ENCODE measurements at regions not wholly inside any gene's neighbourhood (a gene's known extent, or its start where the extent isn't known, plus 50 kb on each side); places are given as distances from the start of the nearest gene placed in this dataset.
"Not testable (repeated sequence)": the region's sequence is repeated elsewhere in the genome, so short reads cannot be mapped to it uniquely, and the experiment has no call there.

DNA sequence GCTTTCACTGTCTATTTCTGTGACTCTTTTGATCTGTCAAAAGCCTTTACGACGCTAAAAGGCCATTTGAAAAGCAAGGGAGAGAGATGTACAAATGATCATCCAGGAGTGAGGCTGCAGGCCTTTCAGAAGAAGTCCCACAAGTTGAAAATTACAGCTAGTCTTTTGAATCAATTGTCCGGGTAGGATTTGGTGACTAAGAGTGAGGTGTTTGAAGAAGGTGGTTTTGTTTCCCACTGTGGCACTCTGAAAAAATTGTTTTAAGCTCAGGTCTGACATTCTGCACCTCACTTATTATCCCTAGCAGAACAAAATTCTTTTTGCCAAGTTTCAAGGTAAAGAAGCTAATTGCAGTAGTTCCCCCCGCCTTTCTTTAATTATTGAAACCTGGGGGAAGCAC lies 50.8 kb upstream of the TMEM108 start:
- no peak for DNase-seq

DNA sequence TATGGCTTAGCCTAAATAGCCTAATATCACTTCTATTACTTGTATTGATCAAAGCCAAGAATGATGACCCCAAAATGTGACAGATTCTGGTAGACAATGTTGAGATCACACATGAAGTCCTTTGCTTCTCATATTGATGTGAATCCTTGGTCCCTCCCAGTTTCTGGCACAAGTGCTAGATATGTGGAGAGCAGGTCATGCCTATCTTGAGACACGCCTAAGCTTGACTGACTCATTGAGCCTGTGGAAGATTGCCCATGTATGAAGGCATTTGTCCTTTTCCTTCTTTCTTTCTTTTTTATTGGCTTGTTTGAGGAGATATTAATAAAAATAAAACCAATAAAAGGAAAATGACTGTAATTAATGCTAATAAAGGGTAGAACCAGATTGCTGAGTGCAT lies 54.0 kb upstream of the TMEM108 start:
- DNase-seq = no peak

DNA sequence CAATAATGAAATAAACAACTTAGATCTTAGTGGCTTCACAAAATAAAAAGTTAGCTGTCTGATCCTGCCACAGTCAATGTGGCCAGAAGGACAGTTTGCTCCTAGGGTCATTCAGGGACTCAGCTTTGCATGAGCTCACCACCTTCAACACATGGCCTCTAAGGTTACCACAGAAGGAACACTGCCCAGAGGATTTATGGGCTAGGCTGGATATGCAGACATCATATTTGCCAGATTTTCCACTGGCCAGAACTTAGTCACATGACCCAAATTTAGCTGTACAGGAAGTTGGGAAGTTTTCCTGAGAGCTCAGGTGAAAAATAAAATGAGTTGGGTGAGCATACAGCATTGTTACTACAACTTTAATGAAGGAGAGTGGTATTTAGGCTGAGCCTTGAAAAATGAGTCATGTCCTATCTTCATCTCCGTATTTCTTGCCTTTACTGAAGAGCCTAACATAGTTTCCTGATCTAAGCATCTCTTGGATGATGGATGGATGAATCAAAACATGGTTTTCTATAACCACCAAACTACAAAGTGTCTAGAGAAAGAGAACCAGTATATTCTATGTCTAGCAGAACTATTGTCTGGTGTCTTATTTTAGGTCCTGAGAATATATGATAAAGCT lies 54.9 kb upstream of the TMEM108 start:
- DNase-seq = no peak

DNA sequence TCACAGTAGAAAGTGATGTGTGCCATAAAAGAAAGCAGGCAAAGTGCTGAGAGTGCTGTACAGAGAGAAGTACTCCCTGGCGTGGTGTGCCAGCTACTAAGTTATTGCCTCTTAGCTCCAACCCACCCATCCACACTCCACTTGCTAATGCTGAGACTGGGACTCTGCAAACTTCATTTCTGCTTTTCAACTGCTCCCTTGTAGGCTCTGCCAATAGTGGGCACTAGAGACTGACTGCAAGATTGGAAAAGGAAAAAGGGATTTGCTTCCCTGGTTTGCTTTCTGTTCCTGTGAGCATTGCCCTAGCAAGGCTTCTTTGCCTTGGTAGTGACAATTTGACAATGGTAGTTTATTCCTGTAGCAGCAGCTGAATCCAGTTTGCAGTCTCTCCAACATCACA lies 56.5 kb upstream of the TMEM108 start:
- no peak for DNase-seq

DNA sequence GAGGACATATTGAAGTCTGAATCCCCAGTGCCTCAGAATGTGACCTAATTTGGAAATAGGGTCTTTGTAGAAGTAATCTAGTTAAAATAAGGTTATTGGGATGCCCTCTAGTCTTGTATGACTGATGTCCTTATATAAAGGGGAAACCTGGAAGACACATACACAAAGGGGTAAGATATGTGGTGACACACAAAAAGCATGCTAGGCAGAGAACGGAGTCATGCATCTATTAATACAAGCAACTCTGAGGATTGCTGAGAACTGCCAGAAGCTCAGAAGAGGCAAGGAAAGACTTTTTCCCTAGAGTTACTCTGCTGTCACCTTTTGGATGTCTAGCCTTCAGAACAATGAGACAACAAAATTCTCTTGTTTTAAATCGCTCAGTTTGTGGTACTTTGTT lies 58.1 kb upstream of the TMEM108 start:
- DNase-seq = no peak

DNA sequence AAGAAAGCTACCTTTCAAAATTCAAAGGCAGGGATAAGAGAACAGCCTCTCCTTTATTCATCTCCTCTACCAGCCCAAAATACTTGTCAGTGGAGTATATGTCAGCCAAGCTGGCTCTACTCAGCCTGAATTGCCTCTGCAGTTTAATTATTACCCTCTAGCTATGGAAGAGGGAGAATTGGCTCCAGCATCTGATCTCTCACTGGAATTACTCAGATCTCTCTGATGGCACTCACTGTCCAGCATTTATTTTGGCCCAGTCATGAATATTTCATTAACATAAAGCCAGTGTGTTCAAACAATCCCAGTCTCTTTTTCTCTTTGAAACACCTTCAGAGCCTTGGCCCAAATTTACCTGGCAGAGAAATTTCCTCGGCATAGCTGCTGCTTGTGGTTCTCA lies 58.6 kb upstream of the TMEM108 start:
- DNase-seq = no peak

DNA sequence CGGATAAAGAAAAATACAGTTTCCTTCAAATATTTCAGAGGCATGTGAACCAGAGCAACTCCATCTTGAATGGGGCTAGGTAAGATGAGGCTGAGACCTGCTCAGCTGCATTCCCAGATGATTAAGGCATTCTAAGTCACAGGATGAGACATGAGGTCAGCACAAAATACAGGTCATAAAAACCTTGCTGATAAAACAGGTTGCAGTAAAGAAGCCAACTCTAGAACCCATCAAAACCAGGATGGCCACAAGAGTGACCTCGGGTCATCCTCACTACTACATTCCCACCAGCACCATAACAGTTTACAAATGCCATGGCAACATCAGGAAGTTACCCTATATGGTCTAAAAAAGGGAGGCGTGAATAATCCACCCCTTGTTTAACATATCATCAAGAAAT lies 59.2 kb upstream of the TMEM108 start:
- not testable (repeated sequence) for DNase-seq

DNA sequence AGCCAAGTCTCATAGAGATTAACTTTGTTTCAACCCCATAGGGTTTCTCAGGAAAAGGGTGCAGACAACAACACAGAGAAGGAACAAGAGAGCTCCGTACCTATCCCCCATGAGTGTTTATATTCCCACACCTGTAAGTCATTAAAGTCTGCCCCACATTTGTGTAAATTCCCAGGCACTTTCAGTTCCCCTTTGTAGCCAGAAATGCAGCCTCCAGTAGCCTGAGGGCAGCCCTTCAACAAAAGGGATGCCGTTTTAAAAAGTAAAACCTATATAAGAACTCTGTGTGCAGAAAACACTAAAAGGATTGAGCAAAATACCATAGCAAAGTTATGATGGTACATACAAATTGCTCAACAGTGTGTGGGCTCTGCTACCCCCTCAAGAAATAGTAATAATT lies 59.7 kb upstream of the TMEM108 start:
- DNase-seq = no peak

DNA sequence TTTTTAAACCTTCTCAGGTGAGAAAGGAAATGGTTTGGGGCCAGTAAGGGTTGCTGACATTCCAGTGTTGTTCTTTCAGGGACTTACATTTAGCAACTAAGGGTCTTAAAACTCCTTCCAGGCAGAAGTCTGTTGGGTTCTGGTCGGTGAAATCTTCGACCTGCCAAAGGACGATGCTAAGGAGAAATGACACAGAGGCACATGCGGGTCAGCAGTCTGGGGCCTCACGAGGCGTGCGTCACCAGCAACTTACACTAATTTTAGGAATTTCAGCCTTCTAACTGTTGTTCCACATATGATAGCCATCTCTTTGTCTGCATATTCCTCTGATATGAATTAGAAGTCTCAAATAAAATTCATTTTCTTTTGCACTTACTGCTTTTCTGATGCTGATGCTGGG lies 64.1 kb upstream of the TMEM108 start:
- DNase-seq = no peak

DNA sequence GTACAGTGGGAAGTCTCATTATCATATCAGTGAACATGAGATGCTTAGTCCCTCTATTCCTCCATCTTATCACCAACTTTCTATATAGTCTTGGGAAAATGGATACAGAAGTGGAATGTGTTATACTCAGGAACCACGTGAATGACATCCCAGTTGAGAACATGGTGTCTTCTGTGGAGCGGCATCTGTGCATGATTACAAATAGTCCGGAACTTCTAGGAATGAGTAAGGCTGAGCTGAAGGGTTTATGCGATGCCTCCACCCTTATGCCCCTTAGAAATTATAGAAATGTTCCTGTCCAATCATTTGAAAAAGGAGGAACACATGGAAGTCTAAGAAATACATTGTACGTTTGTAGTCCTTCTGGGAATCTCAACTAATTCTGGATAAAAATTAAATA lies 64.8 kb upstream of the TMEM108 start:
- no peak for DNase-seq

DNA sequence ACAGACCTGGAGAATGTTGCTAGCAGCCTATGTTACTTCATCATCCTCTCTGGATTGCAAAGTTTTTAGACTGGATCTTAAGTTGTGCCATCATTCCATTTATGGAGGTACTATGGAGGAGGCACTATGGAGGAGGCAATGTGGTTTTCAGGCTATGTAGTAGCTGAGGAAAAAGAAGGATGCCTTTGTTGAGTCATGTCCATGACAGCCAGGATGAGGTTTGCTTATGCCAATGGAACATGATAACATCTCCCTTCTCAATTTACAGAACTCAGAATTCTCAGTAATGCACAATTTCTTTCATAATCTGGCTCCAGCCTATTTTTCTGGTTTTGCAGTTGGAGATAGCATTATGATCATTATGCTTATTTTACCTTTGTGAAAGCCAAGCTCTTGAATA lies 65.9 kb upstream of the TMEM108 start:
- DNase-seq = no peak

DNA sequence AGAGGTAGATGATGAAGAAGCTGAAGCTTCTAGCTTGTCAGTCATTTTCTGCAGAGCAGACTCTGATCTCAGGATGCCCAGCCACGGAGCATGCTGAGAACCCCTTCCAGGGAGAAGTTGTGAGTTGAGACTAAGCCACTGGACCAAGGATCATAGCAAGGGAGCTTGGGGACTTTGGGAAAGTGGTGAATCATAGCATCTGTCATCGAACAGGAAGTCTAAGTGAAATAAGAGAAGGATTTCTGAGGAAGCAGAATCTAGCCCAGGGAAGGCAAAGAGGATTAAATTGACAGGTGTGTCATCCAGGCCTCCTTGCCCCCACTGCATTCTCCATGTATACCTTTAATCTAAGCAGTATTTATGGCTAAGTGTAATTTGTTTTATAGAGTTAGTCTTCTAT lies 71.8 kb upstream of the TMEM108 start:
- DNase-seq = no peak

DNA sequence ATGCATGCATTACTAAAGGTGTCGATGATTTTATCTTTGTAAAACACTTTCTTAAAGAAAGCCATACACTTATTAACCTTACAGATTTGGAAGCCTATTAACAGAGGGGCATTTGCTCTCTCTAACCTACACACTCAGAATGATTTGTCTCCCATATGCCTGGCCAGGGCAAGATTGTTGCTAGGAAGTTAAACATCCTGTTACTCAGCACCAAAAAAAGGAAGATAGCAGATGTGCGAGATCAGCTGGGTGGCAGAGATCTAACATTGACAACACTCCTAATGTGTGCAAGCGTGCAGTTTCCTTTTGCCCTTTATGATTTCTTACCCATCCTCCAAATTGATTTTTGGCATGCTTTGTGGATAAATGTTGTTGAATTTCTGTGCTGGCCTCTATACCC lies 73.9 kb upstream of the TMEM108 start:
- no peak for DNase-seq

DNA sequence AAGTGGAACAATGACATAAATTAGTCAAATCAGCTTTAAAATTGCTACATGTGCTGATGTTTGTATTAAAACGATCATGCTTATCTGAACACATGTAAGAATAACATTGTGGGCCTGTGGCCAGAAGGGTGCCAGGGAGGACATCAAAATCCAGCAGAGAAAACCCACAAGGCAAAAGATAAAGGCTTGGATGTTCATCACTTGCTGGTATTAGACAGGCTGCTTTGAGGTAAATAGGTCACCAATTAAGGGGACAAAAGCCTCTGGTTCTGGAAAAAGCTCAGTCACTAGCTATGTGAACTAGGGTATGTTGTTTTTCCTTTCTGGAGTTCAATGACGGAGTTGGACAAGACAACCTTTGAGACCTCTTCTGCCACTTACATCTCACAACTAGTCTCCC lies 74.4 kb upstream of the TMEM108 start:
- DNase-seq = no peak

DNA sequence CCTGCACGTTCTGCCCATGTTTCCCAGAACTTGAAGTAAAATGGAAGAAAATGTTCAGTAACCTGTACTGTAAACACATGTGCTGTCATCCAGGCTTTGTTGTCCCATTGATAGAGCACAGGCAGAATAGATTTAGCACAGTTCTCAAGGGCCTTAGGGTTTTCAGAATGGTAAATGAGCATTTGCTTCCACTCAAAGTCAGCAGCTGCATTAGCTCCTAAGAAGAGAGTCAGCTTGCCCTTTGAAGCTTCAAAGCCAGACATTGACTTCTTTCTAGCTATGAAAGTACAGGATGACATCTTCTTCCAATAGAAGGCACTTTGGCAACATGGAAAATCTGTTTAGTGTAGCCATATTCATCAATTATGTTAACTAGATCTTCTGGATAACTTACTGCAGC lies 76.2 kb upstream of the TMEM108 start:
- DNase-seq = no peak

DNA sequence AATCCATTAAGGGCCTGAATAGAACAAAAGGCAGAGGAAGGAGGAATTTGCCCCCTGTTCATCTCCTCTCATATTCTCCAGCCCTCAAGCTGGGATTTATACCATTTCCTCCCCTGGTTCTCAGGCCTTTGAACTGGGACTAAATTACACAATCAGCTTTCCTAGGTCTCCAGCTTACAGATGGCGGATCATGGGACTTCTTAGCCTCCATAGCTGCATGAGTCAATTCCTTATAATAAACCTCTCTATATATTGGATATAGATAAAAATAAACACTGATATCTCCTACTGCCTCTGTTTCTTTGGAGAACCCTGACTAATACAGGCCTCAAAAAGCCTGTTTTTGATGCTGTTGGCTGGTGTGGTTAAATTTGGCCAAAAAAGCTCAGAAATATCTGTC lies 84.5 kb upstream of the TMEM108 start:
- no peak for DNase-seq

DNA sequence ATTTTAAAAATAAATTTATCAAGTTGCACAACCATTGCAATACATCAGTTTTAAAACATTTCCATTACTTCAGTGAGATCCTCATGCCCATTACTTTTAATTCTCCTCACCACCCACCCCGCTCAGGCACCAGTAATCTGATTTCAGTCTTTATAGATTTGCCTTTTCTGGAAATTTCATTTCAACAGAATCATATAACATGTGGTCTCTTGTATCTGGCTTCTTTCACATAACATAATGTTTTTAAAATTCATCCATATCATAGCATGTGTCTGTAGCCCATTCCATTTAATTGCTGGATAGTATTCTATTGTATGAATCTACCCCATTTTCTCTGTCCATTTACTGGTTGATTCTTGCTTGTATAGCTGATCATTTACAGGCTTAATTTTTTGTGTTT lies 110.3 kb upstream of the TMEM108 start:
- no peak for DNase-seq

DNA sequence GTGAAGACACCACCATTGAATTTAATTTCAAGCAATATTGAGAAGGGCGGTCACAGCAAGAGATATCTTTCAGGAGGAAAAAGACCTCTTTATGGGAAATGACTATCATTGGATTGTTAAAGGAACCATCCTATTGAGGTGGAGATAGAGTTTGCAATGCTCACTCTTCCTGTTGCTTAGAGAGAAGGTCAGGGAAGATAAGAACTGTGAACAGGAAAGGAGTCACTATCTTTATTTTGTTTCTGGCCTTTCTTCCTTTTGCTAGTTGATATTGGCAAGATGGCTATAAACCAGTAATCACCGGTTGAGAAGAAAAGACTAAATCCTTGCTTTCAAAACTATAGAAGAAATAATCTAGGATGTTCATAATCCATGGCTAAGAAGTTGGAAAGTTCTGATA lies 112.1 kb upstream of the TMEM108 start:
- DNase-seq = no peak

DNA sequence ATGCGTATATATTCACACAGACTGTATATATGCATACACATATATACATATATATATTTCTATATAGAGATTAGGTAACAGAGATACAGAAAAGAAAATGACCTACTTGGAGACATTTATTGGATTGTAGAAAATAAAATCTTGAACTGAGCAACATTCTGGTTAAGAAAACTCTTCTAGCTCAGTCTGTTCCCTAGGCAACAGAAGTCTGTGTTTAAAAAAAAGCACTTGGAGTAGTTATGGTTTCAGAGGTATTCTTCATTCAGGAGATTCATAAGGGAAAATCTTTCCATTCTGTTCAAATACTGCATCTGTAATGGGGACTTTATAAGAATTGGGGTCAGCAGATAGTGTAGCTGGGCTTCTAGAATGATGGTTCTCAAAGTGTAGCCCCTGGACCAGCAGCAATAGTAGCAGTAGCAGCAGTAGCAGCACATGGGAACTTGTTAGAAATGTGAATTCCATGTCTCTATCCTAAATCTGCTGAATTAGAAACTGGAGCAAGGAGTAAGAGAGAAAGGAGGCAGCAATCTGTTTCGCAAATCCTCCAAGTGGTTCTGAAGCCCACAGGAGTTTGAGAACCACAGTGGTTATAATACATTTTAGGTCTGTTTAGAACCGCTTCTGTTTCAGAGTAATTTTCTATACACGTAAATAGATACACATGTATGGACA lies 112.8 kb upstream of the TMEM108 start:
- DNase-seq = no peak

DNA sequence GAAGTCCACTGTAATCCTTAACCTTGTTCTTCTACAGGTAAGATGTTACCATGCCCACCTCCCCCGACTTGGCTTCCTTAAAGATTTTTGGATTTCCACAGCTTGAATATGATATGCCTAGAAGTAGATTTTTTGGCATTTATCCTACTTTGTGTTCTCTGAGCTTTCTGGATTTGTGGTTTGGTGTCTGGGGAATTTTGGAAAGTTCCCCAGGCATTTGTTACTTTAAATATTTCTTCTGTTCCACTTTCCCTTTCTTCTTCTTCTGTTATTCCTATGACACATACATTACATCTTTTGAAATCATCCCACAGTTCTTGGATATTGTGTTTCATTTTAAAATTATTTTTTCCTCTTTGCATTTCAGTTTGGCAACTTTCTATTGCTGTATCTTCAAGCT lies 122.1 kb upstream of the TMEM108 start:
- no peak for DNase-seq

DNA sequence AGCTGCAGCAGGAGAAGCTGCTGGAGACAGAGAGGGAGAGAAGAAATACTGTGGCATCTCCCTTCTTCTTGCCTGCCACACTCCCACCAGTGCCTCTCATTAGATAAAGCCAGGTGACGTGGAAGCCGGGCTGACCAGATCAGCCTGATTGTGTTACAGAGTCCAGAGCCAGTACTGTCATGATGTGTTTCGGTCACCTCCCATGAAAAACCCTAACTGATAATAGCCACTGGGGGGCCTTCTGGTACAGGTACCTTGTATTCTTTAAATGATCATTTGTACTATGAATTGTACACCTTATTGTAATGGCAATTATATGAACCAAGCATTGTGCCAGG lies 125.8 kb upstream of the TMEM108 start:
- DNase-seq = no peak

DNA sequence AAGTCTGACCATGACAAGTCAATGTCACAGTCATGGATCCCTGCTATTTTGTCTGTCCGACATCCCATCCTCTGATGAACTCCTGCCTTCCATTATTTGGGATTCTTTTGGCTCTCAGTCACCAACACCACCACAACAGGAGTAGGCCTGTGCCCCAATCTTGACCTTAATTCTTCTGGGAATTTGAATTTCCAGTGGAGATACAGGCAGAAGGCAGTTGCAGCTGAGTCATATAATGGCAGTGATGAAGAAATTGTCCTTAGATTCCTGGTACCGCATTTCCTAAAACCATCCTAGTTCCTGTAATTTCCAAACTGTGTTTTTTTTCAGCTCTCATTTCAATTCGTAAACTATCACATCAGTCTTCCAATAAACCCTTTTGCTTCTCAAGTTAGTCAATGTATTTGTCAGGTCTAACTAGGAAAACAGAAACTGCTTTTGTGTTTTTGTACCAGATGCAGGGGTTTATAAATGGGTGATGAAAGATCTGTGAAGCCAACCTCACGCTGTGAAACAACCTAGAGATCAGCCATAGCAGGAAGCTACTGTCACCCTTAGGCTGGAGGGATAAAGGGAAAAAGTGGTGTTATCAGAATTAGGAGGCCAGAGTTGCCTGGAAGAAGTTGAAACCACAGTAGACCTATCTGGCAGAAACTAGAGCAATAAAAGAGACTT lies 126.3 kb upstream of the TMEM108 start:
- DNase-seq = no peak

DNA sequence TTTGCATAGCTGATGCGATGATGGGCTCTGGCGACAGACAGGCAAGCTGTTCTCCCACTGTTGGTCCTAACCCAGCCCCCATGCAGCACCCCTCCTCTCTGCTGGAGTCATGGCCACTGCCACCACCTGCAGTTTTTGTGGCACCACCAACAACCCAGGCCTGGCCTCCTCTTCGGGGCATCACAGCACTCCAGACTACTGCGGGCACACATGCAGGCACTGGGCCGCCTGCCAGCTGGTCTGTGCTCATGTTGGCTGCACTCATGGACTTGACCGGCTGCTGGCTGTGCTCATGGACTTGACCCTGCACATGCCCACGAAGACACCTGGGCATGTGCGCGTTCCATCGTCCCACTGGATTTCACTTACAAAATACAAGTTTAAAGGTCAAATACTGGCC lies 130.9 kb upstream of the TMEM108 start:
- DNase-seq = no peak

DNA sequence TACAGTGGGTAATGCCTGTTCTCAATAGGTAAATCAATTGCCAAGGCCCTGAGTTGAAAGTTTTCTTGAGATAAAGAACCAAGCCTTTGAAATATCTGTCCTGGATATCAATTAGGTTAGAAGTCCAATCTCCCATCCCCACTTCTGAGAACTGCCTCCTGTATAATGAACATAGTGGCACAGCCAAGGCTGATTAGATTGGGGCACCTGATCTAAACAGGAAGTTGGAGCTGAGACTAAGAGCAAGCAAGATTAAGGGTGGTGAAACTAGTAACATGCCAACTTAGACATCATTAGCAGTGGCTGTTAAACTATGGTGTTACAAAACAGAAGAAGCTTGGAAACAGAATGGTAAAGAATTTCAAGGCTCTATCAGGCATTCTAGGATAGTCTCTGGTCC lies 137.7 kb upstream of the TMEM108 start:
- DNase-seq = no peak

DNA sequence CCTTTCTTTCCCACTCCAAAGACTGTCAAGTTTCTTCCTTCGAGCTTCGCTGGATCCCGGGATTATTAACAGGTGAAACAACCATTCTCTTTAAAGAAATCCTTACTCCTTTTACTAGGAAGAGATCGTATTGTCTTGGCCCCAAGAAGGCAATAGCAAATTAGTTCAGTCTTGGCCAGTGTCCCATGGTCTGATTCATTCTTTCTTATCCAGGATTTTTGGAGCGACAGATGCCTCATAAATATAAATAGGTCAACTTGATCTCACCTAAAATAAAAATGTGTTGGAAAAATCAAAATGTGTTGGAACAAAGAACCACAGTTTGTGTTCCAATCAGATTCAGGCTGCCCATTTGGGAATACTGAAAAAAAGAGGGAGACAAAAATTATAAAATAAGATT lies 140.1 kb upstream of the TMEM108 start:
- DNase-seq = no peak
